Upper lobe of left lung (tissue), 6 donors: ENCODE measurements at regions not wholly inside any gene's neighbourhood (a gene's known extent, or its start where the extent isn't known, plus 50 kb on each side); places are given as distances from the start of the nearest gene placed in this dataset.

Experiments
- ATAC-seq, 2 donors: fragments of 200-7000 bp; cut with Tn5 transposase; one replicate each; pipeline ENCODE4 v1.9.1; 2022; ENCODE audit warnings: mild to moderate bottlenecking in 2 of 2, moderate library complexity in 2 of 2; ENCODE audit not compliant: low FRiP score in 2 of 2
- DNase-seq, 2 donors: peaks; one replicate each; pipeline ENCODE4 v3.0.0-alpha.2; 2019 to 2020
- H3K27ac ChIP-seq, 4 donors: fragments of 200-600 bp; sonication (generic); one replicate each; pipeline ENCODE4 v1.5.1; 2016 to 2019
- H3K27me3 ChIP-seq, 4 donors: fragments of 200-600 bp; sonication (generic); one replicate each; pipeline ENCODE4 v1.5.1; 2017 to 2019
- H3K36me3 ChIP-seq, 4 donors: fragments of 200-600 bp; sonication (generic); one replicate each; pipeline ENCODE4 v1.5.1; 2016 to 2019
- H3K4me1 ChIP-seq, 4 donors: fragments of 200-600 bp; sonication (generic); one replicate each; pipeline ENCODE4 v1.5.1; 2018 to 2019
- H3K4me3 ChIP-seq, 4 donors: fragments of 200-600 bp; sonication (generic); one replicate each; pipeline ENCODE4 v1.5.1; 2017 to 2019; ENCODE audit warnings: mild to moderate bottlenecking in 2 of 4, moderate library complexity in 1 of 4
- H3K9me3 ChIP-seq, 4 donors: fragments of 200-600 bp; sonication (generic); one replicate each; pipeline ENCODE4 v1.5.1; 2018 to 2019
- EP300 ChIP-seq, 4 donors: sonication (generic); formaldehyde crosslinking; IDR thresholded peaks; one replicate each; pipeline ENCODE4 v1.5.1; 2017; ENCODE audit warnings: antibody characterized with exemption in 4 of 4, control low read depth in 2 of 4
- POLR2A ChIP-seq, 4 donors: fragments of 450-650 bp; IDR thresholded peaks; one replicate each; pipeline ENCODE4 v1.5.1; 2016 to 2017; ENCODE audit warnings: antibody characterized with exemption in 4 of 4, mild to moderate bottlenecking in 2 of 4
- POLR2AphosphoS5 ChIP-seq, 2 donors: sonication (generic); formaldehyde crosslinking; IDR thresholded peaks; one replicate each; pipeline ENCODE4 v1.5.1; 2017; ENCODE audit warnings: antibody characterized with exemption in 2 of 2
- WGBS, 2 donors: methylation state at CpG; one replicate each; pipeline ENCODE4 v1.1.5; 2017 to 2018; 5-methylcytosine and 5-hydroxymethylcytosine counted together
- TF ChIP-seq, protein P1 (sequence below), 6 experiments: fragments of 450-650 bp in 4 of 6; fragments of 200-600 bp in 2 of 6; sonication (generic) in 2 of 6; IDR thresholded peaks; one replicate each; pipeline ENCODE4 v1.5.1; 2016 to 2019; ENCODE audit warnings: antibody characterized with exemption in 6 of 6
- donor health status: DM: no; HTN: no; CAD: no; lungs with moderate emphysema.
- donor health status: DM: no; HTN: yes; CAD: no; lungs with severe emphysema.

DNA sequence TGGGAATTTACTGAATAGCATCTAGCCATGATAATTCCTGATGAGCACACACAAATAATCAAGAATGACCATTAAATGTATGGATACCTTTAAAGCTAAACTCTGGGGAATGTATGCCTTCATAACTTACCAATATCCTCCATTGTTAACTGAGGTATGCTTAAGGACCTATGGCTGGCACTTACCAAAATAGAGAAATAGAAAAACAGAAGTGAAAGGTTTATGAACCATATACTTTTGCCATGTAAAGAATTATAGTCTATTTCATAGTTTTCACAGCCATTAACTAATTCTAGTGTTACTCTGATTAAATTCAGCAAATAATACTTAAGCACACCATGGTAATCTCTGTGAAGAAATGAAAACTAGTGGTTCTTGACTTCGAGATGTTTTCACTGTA lies 1360.6 kb upstream of the LRRTM3 start:
- H3K27ac ChIP-seq: no peak overlapping the region
- no peak overlapping the region for H3K4me3 ChIP-seq
- no peak for DNase-seq
- H3K27me3 ChIP-seq: no peaks in the 10 kb centered on the region
- no peaks in the 10 kb centered on the region for H3K9me3 ChIP-seq
- ATAC-seq: no peak
- TF ChIP-seq POLR2AphosphoS5 (IDR thresholded peaks at IDR 0.05) (no peak), POLR2A (IDR thresholded peaks at IDR 0.05) (no peak), EP300 (IDR thresholded peaks at IDR 0.05) (no peak)
- TF ChIP-seq, protein P1, sequence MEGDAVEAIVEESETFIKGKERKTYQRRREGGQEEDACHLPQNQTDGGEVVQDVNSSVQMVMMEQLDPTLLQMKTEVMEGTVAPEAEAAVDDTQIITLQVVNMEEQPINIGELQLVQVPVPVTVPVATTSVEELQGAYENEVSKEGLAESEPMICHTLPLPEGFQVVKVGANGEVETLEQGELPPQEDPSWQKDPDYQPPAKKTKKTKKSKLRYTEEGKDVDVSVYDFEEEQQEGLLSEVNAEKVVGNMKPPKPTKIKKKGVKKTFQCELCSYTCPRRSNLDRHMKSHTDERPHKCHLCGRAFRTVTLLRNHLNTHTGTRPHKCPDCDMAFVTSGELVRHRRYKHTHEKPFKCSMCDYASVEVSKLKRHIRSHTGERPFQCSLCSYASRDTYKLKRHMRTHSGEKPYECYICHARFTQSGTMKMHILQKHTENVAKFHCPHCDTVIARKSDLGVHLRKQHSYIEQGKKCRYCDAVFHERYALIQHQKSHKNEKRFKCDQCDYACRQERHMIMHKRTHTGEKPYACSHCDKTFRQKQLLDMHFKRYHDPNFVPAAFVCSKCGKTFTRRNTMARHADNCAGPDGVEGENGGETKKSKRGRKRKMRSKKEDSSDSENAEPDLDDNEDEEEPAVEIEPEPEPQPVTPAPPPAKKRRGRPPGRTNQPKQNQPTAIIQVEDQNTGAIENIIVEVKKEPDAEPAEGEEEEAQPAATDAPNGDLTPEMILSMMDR (IDR thresholded peaks at IDR 0.05): no peak
- no peaks in the 10 kb centered on the region for H3K4me1 ChIP-seq
- whole genome bisulfite sequencing, 2 donors: 79 to 83% methylated on average over 1 of the region's 1 CpG
- H3K36me3 ChIP-seq: no peaks in the 10 kb centered on the region

GRCh38 chr10:65566906-65567305 lies 1358.9 kb upstream of the LRRTM3 start:
- 72 to 85% methylated on average over 2 of the region's 2 CpGs for WGBS, 2 donors
- no peak for ATAC-seq
- TF ChIP-seq, protein P1 (IDR thresholded peaks at IDR 0.05): no peak
- no peak for TF ChIP-seq POLR2AphosphoS5 (IDR thresholded peaks at IDR 0.05)
- no peak for TF ChIP-seq EP300 (IDR thresholded peaks at IDR 0.05)
- TF ChIP-seq POLR2A (IDR thresholded peaks at IDR 0.05): no peak

GRCh38 chr10:65570143-65571010 lies 1355.5 kb upstream of the LRRTM3 start:
- Histone ChIP-seq H3K9me3 (no peaks in the 10 kb centered on the region), H3K36me3 (no peaks in the 10 kb centered on the region), H3K27ac (no peak overlapping the region), H3K27me3 (no peaks in the 10 kb centered on the region), H3K4me1 (peaks cover 0 to 5% (median 0%) of the 10 kb centered on the region in 4 donors), H3K4me3 (peak overlapping the region in 3 of 4 donors; percentile 36 to 53 (median 49))
- peak in 1 of 2 donors; percentile 28 for DNase-seq
- TF ChIP-seq EP300 (IDR thresholded peaks at IDR 0.05): no peak
- TF ChIP-seq POLR2AphosphoS5 (IDR thresholded peaks at IDR 0.05): no peak
- WGBS, 2 donors: 9 to 18% methylated on average over 16 to 20 of the region's 20 CpGs
- ATAC-seq: peak; percentile 71 to 85

More at GRCh38 chr10:65566906-65567305, 1358.9 kb upstream of the LRRTM3 start:
- Histone ChIP-seq H3K27ac (no peak overlapping the region), H3K4me1 (peaks cover 0 to 5% (median 0%) of the 10 kb centered on the region in 4 donors), H3K27me3 (no peaks in the 10 kb centered on the region), H3K36me3 (no peaks in the 10 kb centered on the region), H3K9me3 (no peaks in the 10 kb centered on the region), H3K4me3 (no peak overlapping the region)
- DNase-seq: no peak

DNA sequence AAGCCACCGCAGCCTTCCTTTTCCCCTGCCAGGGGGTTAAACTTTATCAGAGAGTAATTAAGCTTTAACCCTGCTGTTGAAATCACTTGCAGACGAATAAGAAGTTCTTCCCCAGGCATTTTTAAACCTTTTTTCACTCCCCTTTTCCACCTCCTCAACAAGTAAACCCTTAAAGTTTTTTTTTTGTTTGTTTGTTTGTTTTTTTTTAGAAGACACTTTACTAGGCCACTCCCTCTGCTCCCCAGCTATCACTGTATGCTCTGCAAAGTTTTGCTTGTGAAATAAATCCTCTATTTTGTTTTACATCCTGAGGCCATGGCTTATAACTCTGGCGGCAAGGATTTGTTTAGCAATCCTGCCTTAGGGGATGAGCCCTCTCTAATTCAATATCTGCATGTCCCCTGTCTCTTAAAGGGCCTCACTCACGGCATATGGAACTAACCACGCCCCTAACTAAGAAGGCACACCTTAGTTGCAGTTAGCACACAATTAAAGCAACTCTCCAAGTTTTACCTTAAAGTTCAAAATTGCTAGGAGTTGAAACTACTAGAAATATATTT lies 1354.7 kb upstream of the LRRTM3 start:
- DNase-seq (no peak), ATAC-seq (no peak)
- TF ChIP-seq, protein P1 (IDR thresholded peaks at IDR 0.05): no peak
- no peak for TF ChIP-seq POLR2AphosphoS5 (IDR thresholded peaks at IDR 0.05)
- TF ChIP-seq POLR2A (IDR thresholded peaks at IDR 0.05): no peak
- no peak for TF ChIP-seq EP300 (IDR thresholded peaks at IDR 0.05)
- no peaks in the 10 kb centered on the region for H3K36me3 ChIP-seq
- H3K27ac ChIP-seq: no peak overlapping the region
- no peaks in the 10 kb centered on the region for H3K9me3 ChIP-seq
- peak overlapping the region in 3 of 4 donors; percentile 36 to 53 (median 49) for H3K4me3 ChIP-seq
- 8 to 15% methylated on average over 5 of the region's 5 CpGs for WGBS, 2 donors
- H3K27me3 ChIP-seq: no peaks in the 10 kb centered on the region
- peaks cover 0 to 5% (median 0%) of the 10 kb centered on the region in 4 donors for H3K4me1 ChIP-seq

DNA sequence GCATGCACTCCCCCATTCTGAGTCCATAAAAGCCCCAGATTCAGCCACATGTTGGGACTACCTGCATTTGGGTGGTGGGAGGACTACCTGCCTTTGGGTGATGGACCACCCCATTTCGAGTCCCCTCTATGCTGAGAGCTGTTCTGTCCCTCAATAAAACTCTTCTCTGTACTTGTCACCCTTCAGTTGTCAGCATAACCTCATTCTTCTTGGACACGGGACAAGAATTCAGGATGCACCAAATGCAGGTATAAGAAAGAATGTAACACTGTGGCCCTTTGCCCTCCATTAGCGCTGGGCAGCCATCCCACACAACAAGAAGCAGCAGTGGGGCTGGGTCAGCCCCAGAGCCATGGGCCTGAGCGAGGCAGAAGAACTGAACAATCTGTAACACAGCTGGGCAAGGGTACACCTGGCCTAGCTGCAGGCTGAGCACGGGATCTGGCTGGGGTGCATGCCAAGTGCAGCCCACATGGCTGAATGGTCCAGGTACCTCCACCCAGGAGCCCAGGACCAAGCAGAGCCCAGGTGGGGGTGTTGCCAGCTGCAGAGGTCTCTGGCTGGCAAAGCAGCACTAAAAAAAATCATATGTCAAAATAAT lies 1344.3 kb upstream of the LRRTM3 start:
- no peaks in the 10 kb centered on the region for H3K27me3 ChIP-seq
- ATAC-seq: no peak
- H3K4me1 ChIP-seq: no peaks in the 10 kb centered on the region
- DNase-seq: peak in 1 of 2 donors; percentile 46
- WGBS, 2 donors: 91% methylated on average over 5 of the region's 5 CpGs
- TF ChIP-seq, protein P1 (IDR thresholded peaks at IDR 0.05): no peak
- no peak for TF ChIP-seq POLR2A (IDR thresholded peaks at IDR 0.05)
- TF ChIP-seq EP300 (IDR thresholded peaks at IDR 0.05): no peak
- TF ChIP-seq POLR2AphosphoS5 (IDR thresholded peaks at IDR 0.05): no peak
- H3K4me3 ChIP-seq: no peak overlapping the region
- H3K36me3 ChIP-seq: no peaks in the 10 kb centered on the region
- H3K27ac ChIP-seq: no peak overlapping the region
- H3K9me3 ChIP-seq: peaks cover 0 to 17% (median 7%) of the 10 kb centered on the region in 4 donors
